Esophagus squamous epithelium (tissue), 5 donors: ENCODE measurements at regions not wholly inside any gene's neighbourhood (a gene's known extent, or its start where the extent isn't known, plus 50 kb on each side); places are given as distances from the start of the nearest gene placed in this dataset.

Experiments used
- DNase-seq: peaks from one replicate; lab custom pipeline; 2025; lab: John Stamatoyannopoulos, UW
- H3K27ac ChIP-seq, 4 donors: fragments of 200-600 bp; sonication (generic); one replicate each; pipeline ENCODE4 v1.5.1; 2016 to 2019; ENCODE audit warnings: mild to moderate bottlenecking in 1 of 4
- H3K27me3 ChIP-seq, 4 donors: fragments of 200-600 bp; sonication (generic); 1 replicate in 3 of 4; 2 replicates in 1 of 4; pipeline versions ENCODE4 v1.5.1 to v1.6.0; 2017 to 2021; ENCODE audit warnings: antibody characterized with exemption in 1 of 4
- H3K36me3 ChIP-seq, 3 donors: fragments of 200-600 bp; sonication (generic); one replicate each; pipeline ENCODE4 v1.5.1; 2016 to 2019
- H3K4me1 ChIP-seq, 3 donors: fragments of 200-600 bp; sonication (generic); one replicate each; pipeline ENCODE4 v1.5.1; 2017 to 2019
- H3K4me3 ChIP-seq, 4 donors: fragments of 200-600 bp; sonication (generic); 1 replicate in 3 of 4; 2 replicates in 1 of 4; pipeline ENCODE4 v1.5.1; 2016 to 2019; ENCODE audit warnings: mild to moderate bottlenecking in 2 of 4, moderate library complexity in 1 of 4
- H3K9me3 ChIP-seq, 3 donors: fragments of 200-600 bp; sonication (generic); one replicate each; pipeline ENCODE4 v1.5.1; 2016 to 2019
- POLR2A ChIP-seq, 4 donors: fragments of 450-650 bp; IDR thresholded peaks; one replicate each; pipeline ENCODE4 v1.6.1; 2017; ENCODE audit warnings: antibody characterized with exemption in 4 of 4, mild to moderate bottlenecking in 4 of 4, moderate library complexity in 3 of 4
- WGBS, 2 donors: methylation state at CpG; one replicate each; pipeline ENCODE4 v1.1.5; 2018; 5-methylcytosine and 5-hydroxymethylcytosine counted together
- intact Hi-C: fragments of 100-400 bp; cut with DNase I; formaldehyde crosslinking; loops from one replicate; pipeline ENCODE4 v1.15.0; 2022
- TF ChIP-seq, protein P1 (sequence below), 6 experiments: fragments of 450-650 bp in 4 of 6; fragments of 200-600 bp in 2 of 6; sonication (generic) in 2 of 6; IDR thresholded peaks; one replicate each; pipeline ENCODE4 v1.5.1; 2016 to 2019; ENCODE audit warnings: antibody characterized with exemption in 6 of 6, mild to moderate bottlenecking in 4 of 6, moderate library complexity in 4 of 6
- donor health status: DM: yes; HTN: yes; CAD: no.

DNA sequence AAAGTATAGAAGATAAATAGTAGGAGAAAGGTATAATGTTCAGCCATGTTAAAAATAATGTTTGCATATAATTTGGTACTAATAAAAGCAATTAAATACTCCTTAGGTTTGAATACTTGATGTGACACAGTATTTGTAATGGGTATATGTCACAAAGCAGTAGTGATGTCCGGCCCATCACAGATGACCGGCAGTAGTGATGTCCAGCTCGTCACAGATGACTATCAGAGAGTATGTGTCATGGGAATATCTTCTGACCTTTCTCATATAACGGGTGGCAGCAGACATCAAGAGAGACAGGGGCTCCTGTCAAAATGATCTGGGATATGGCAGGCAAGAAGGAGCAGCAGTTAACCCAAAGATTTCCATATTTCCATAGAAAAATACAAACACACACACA, 477.4 kb upstream of the KLF6 start:
- H3K4me1 ChIP-seq = peaks cover 11 to 41% (median 17%) of the 10 kb centered on the region in 3 donors
- 81 to 83% methylated on average over 4 of the region's 4 CpGs for WGBS, 2 donors

DNA sequence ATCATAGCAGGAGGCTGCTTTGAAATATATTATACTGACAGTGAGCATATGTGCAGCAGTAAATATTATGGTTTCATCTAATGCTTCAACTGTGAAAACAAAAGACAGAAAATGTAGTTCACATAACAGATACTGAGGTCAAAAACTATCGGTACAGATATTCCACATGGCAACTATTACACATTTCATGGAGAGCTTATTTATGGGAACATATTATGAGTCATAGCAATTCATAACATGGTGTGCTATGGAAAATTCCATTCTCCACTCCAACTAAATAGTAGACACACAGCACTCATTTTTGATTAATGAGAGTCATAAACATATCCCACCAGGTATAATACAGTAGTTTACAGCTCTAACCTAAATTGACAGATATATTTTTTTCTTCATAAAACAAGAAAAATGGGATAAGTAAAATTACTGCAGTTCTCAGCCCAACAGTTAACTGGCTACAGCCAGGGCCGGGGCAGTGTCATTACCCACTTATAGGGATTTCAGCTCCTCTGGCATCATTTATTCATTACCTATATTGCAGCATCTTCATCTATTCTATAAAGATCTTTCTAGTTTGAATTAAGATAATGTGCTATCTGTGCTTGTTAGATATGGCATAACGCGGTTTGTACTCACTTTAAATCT, 475.6 kb upstream of the KLF6 start:
- DNase-seq = no peak
- intact Hi-C loops = no loop called here

More for the DNA sequence above, 477.4 kb upstream of the KLF6 start:
- Histone ChIP-seq H3K36me3 (no peaks in the 10 kb centered on the region), H3K4me3 (no peak overlapping the region), H3K9me3 (no peaks in the 10 kb centered on the region), H3K27me3 (no peaks in the 10 kb centered on the region), H3K27ac (no peak overlapping the region)
- TF ChIP-seq POLR2A (IDR thresholded peaks at IDR 0.05) = no peak
- TF ChIP-seq, protein P1, sequence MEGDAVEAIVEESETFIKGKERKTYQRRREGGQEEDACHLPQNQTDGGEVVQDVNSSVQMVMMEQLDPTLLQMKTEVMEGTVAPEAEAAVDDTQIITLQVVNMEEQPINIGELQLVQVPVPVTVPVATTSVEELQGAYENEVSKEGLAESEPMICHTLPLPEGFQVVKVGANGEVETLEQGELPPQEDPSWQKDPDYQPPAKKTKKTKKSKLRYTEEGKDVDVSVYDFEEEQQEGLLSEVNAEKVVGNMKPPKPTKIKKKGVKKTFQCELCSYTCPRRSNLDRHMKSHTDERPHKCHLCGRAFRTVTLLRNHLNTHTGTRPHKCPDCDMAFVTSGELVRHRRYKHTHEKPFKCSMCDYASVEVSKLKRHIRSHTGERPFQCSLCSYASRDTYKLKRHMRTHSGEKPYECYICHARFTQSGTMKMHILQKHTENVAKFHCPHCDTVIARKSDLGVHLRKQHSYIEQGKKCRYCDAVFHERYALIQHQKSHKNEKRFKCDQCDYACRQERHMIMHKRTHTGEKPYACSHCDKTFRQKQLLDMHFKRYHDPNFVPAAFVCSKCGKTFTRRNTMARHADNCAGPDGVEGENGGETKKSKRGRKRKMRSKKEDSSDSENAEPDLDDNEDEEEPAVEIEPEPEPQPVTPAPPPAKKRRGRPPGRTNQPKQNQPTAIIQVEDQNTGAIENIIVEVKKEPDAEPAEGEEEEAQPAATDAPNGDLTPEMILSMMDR (IDR thresholded peaks at IDR 0.05) = no peak
- intact Hi-C loops = no loop called here
- no peak for DNase-seq

DNA sequence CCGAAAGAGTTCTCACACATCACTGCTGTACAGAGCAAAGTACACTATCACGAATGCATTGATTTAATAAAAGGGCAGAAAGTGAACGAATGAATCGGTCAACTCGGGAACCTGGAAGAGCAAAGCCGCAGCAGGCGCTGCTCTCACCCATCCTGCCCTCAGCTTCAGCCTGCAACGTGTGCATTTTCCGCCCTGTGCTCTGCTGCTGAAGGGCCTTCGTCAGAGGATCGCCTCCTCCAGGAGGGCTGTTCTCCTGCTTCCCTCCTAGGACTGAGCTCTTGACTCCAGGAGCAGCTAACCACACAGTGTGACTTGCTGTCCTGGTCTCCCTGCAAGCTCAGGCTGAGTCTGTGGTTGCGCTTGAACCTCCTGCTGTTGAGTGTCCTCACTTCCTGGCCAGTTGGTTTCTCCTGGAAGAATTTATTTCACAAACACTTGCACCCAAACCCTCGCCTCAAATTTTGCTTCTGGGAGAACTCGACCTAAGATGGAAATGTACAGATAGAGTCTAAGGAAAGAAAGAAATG, 473.0 kb upstream of the KLF6 start:
- TF ChIP-seq, protein P1 (IDR thresholded peaks at IDR 0.05) = no peak
- no peak for TF ChIP-seq POLR2A (IDR thresholded peaks at IDR 0.05)
- intact Hi-C loops = no loop called here
- Histone ChIP-seq H3K27ac (no peak overlapping the region), H3K36me3 (no peaks in the 10 kb centered on the region), H3K9me3 (no peaks in the 10 kb centered on the region), H3K4me3 (no peak overlapping the region), H3K4me1 (peaks cover 0 to 10% (median 7%) of the 10 kb centered on the region in 3 donors), H3K27me3 (no peaks in the 10 kb centered on the region)
- WGBS, 2 donors = 86 to 95% methylated on average over 12 to 13 of the region's 14 CpGs
- no peak for DNase-seq

More for the DNA sequence above, 475.6 kb upstream of the KLF6 start:
- peak overlapping the region in 3 of 4 donors; percentile 30 to 55 (median 49) for H3K27ac ChIP-seq
- H3K27me3 ChIP-seq = no peaks in the 10 kb centered on the region
- H3K36me3 ChIP-seq = no peaks in the 10 kb centered on the region
- H3K4me1 ChIP-seq = peaks cover 0 to 22% (median 11%) of the 10 kb centered on the region in 3 donors
- WGBS, 2 donors = 72 to 73% methylated on average over 4 of the region's 4 CpGs
- H3K9me3 ChIP-seq = no peaks in the 10 kb centered on the region
- TF ChIP-seq, protein P1 (IDR thresholded peaks at IDR 0.05) = no peak
- TF ChIP-seq POLR2A (IDR thresholded peaks at IDR 0.05) = no peak
- no peak overlapping the region for H3K4me3 ChIP-seq

DNA sequence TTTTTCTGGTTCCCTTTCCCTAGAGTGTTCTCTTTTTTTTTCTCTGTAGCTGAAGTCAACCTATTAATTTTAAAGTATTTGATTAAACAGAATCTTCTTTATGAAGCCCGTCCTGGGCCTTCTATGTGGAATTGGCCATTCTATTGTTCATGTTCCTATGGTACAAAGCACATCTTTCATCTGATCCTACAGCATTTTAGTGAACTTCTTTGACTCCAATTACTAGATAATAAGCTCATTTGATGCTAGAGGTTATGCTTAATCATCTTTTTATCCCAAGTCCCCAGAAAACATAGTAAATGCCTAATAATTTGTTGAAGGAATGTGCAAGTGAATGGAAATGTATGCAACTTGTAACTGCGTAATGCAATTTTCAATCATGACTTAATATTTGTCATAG, 472.0 kb upstream of the KLF6 start:
- Histone ChIP-seq H3K36me3 (no peaks in the 10 kb centered on the region), H3K4me3 (no peak overlapping the region), H3K4me1 (peaks cover 0 to 10% (median 7%) of the 10 kb centered on the region in 3 donors), H3K27ac (no peak overlapping the region), H3K9me3 (no peaks in the 10 kb centered on the region), H3K27me3 (no peaks in the 10 kb centered on the region)
- 94 to 95% methylated on average over 2 of the region's 2 CpGs for WGBS, 2 donors
- no peak for DNase-seq
- no peak for TF ChIP-seq POLR2A (IDR thresholded peaks at IDR 0.05)
- TF ChIP-seq, protein P1 (IDR thresholded peaks at IDR 0.05) = no peak
- intact Hi-C loops = no loop called here

DNA sequence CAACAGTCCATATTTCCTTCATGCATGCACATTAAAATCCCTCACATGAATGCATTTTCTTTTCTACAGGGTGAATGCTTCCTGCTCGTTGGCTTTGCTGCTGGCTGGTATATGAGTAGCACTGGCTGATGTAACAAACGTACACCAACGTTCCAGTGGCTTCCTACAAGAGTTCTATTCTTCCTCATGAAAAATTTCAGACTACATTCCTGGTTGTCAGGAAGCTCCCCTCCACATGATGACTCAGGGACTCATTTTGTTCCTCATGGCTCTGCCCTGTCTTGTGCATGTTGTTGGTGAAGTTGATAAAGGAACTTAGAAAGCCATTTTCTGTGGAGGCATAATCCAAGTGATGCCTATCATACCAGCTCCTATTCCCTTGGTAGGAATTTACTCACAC, 470.7 kb upstream of the KLF6 start:
- 54 to 64% methylated on average over 3 of the region's 3 CpGs for WGBS, 2 donors
- Histone ChIP-seq H3K36me3 (no peaks in the 10 kb centered on the region), H3K9me3 (no peaks in the 10 kb centered on the region), H3K4me3 (no peak overlapping the region), H3K27me3 (no peaks in the 10 kb centered on the region), H3K27ac (no peak overlapping the region), H3K4me1 (peaks cover 0 to 10% (median 7%) of the 10 kb centered on the region in 3 donors)
- TF ChIP-seq, protein P1 (IDR thresholded peaks at IDR 0.05) = no peak
- no peak for TF ChIP-seq POLR2A (IDR thresholded peaks at IDR 0.05)
- intact Hi-C loops = no loop called here
- no peak for DNase-seq
